CD14-positive monocyte (primary cell): ENCODE measurements at regions not wholly inside any gene's neighbourhood (a gene's known extent, or its start where the extent isn't known, plus 50 kb on each side); places are given as distances from the start of the nearest gene placed in this dataset.

Source experiments
- DNase-seq, 3 donors: peaks; one replicate each; pipeline ENCODE4 v3.0.0-alpha.2; 2011 to 2022
- H2AFZ ChIP-seq: 2 replicates; pipeline ENCODE4 v1.6.0; 2012; ENCODE audit warnings: mild to moderate bottlenecking, low read depth, low read length, inconsistent platforms; ENCODE audit not compliant: insufficient read depth, poor library complexity, severe bottlenecking
- H3K27ac ChIP-seq, 2 donors: 1 replicate in 1 of 2; 2 replicates in 1 of 2; pipeline ENCODE4 v1.5.1; 2012 to 2013; ENCODE audit warnings: low read length in 2 of 2, control low read depth in 1 of 2, inconsistent platforms in 1 of 2, low read depth in 1 of 2, mild to moderate bottlenecking in 1 of 2
- H3K27me3 ChIP-seq, 2 donors: one replicate each; pipeline versions ENCODE4 v1.6.0 to v1.6.1; 2011 to 2013; ENCODE audit warnings: low read length in 2 of 2; ENCODE audit not compliant: control insufficient read depth in 2 of 2, insufficient read depth in 2 of 2
- H3K36me3 ChIP-seq, 2 donors: replicated peaks in 1 of 2; 1 replicate in 1 of 2; 2 replicates in 1 of 2; pipeline versions ENCODE4 v1.5.1 to v1.6.1; 2012 to 2013; ENCODE audit warnings: low read length in 2 of 2, control low read depth in 1 of 2, inconsistent platforms in 1 of 2, mild to moderate bottlenecking in 1 of 2; ENCODE audit not compliant: insufficient read depth in 2 of 2, control insufficient read depth in 1 of 2
- H3K4me1 ChIP-seq, 2 donors: 1 replicate in 1 of 2; 2 replicates in 1 of 2; pipeline versions ENCODE4 v1.5.1 to v1.6.1; 2012 to 2013; ENCODE audit warnings: low read length in 2 of 2, control low read depth in 1 of 2, inconsistent platforms in 1 of 2, mild to moderate bottlenecking in 1 of 2, moderate library complexity in 1 of 2; ENCODE audit not compliant: insufficient read depth in 2 of 2, control insufficient read depth in 1 of 2
- H3K4me2 ChIP-seq: replicated peaks from 2 replicates; pipeline ENCODE3; 2012; ENCODE audit warnings: low read length, moderate library complexity, mild to moderate bottlenecking; ENCODE audit not compliant: poor library complexity, severe bottlenecking; ENCODE audit errors: extremely low read depth
- H3K4me3 ChIP-seq, 3 experiments: fragments of 200-600 bp in 1 of 3; sonication (generic) in 1 of 3; replicated peaks in 1 of 3; 1 replicate in 2 of 3; 2 replicates in 1 of 3; pipeline ENCODE4 v1.5.1; 2011 to 2013; ENCODE audit warnings: low read length in 3 of 3, mild to moderate bottlenecking in 3 of 3, control low read depth in 2 of 3, low read depth in 2 of 3, inconsistent platforms in 1 of 3, moderate library complexity in 1 of 3
- H3K79me2 ChIP-seq: 2 replicates; pipeline ENCODE4 v1.6.0; 2012; ENCODE audit warnings: mild to moderate bottlenecking, control low read depth, inconsistent platforms, low read length, moderate library complexity; ENCODE audit not compliant: insufficient read depth
- H3K9ac ChIP-seq: 2 replicates; pipeline ENCODE4 v1.6.0; 2017; ENCODE audit warnings: low read length, mild to moderate bottlenecking; ENCODE audit not compliant: insufficient read depth, poor library complexity, severe bottlenecking
- H3K9me3 ChIP-seq, 2 donors: replicated peaks in 1 of 2; 1 replicate in 1 of 2; 2 replicates in 1 of 2; pipeline versions ENCODE4 v1.5.1 to v1.6.1; 2012 to 2013; ENCODE audit warnings: low read length in 2 of 2, control low read depth in 1 of 2; ENCODE audit not compliant: control insufficient read depth in 1 of 2, insufficient read depth in 1 of 2
- H4K20me1 ChIP-seq: 2 replicates; pipeline ENCODE4 v1.6.0; 2012; ENCODE audit warnings: mild to moderate bottlenecking, low read length, control low read depth, moderate library complexity; ENCODE audit not compliant: insufficient read depth
- H3K27ac Mint-ChIP-seq, 7 donors: one replicate each; pipeline ENCODE4 v1.8.0; 2020; ENCODE audit warnings: mild to moderate bottlenecking in 7 of 7, mixed read lengths in 7 of 7, moderate library complexity in 6 of 7, inconsistent platforms in 2 of 7
- H3K27me3 Mint-ChIP-seq, 3 donors: one replicate each; pipeline ENCODE4 v1.8.0; 2021 to 2022; ENCODE audit warnings: low read depth in 3 of 3, mild to moderate bottlenecking in 3 of 3, mixed read lengths in 3 of 3, moderate library complexity in 3 of 3, inconsistent platforms in 1 of 3
- H3K36me3 Mint-ChIP-seq, 2 donors: one replicate each; pipeline ENCODE4 v1.8.0; 2020; ENCODE audit warnings: mixed read lengths in 2 of 2, inconsistent platforms in 1 of 2, mild to moderate bottlenecking in 1 of 2
- H3K4me1 Mint-ChIP-seq: one replicate; pipeline ENCODE4 v1.8.0; 2020; ENCODE audit warnings: mild to moderate bottlenecking, mixed read lengths
- H3K4me3 Mint-ChIP-seq, 2 donors: one replicate each; pipeline ENCODE4 v1.8.0; 2020; ENCODE audit warnings: mild to moderate bottlenecking in 2 of 2, mixed read lengths in 2 of 2, moderate library complexity in 1 of 2
- H3K9me3 Mint-ChIP-seq, 7 donors: one replicate each; pipeline ENCODE4 v1.8.0; 2020 to 2022; ENCODE audit warnings: mixed read lengths in 7 of 7, mild to moderate bottlenecking in 6 of 7, moderate library complexity in 6 of 7, inconsistent platforms in 2 of 7
- CTCF ChIP-seq: fragments of 200-600 bp; IDR thresholded peaks from one replicate; pipeline ENCODE4 v1.8.0; 2022; ENCODE audit warnings: antibody characterized with exemption, mild to moderate bottlenecking
- WGBS: methylation state at CpG from one replicate; pipeline ENCODE4 v1.1.5; 2013; ENCODE audit warnings: missing lambda C conversion rate; ENCODE audit not compliant: insufficient coverage; 5-methylcytosine and 5-hydroxymethylcytosine counted together
- intact Hi-C, 2 donors: fragments of 100-400 bp; cut with micrococcal nuclease; formaldehyde crosslinking; loops; one replicate each; pipeline versions ENCODE4 v1.15.0 to v1.15.1; 2023

- intact Hi-C loops = no loop called here
- H3K27ac ChIP-seq = no peak overlapping the region
- WGBS = no CpG with 5 or more reads among the region's 1 CpG
- Mint-ChIP-seq H3K36me3 (no peaks in the 10 kb centered on the region), H3K4me1 (peaks cover 14% of the 10 kb centered on the region), H3K4me3 (no peak overlapping the region), H3K9me3 (peaks cover 0 to 2% (median 0%) of the 10 kb centered on the region in 7 donors), H3K27ac (no peak overlapping the region), H3K27me3 (peaks cover 0 to 1% (median 0%) of the 10 kb centered on the region in 3 donors)
- no peak overlapping the region for H2AFZ ChIP-seq
- no peak overlapping the region for H3K4me2 ChIP-seq
- no peaks in the 10 kb centered on the region for H3K27me3 ChIP-seq
- no peak overlapping the region for H3K9ac ChIP-seq
- H3K4me1 ChIP-seq = peaks cover 6 to 10% of the 10 kb centered on the region in 2 donors
- no peak for TF ChIP-seq CTCF
- no peaks in the 10 kb centered on the region for H3K79me2 ChIP-seq
- H3K36me3 ChIP-seq = no peaks in the 10 kb centered on the region
- no peak for DNase-seq
- no peaks in the 10 kb centered on the region for H3K9me3 ChIP-seq
- no peak overlapping the region for H3K4me3 ChIP-seq
- H4K20me1 ChIP-seq = no peaks in the 10 kb centered on the region
Observed at GRCh38 chr4:155614111-155614762, 52.4 kb upstream of the GUCY1A1 start.

- Histone ChIP-seq H3K9ac (no peak overlapping the region), H4K20me1 (no peaks in the 10 kb centered on the region), H3K4me1 (peaks cover 6 to 10% of the 10 kb centered on the region in 2 donors), H3K79me2 (no peaks in the 10 kb centered on the region), H3K9me3 (no peaks in the 10 kb centered on the region), H3K27ac (no peak overlapping the region), H2AFZ (no peak overlapping the region), H3K27me3 (no peaks in the 10 kb centered on the region), H3K4me2 (no peak overlapping the region), H3K36me3 (no peaks in the 10 kb centered on the region), H3K4me3 (no peak overlapping the region)
- peaks cover 0 to 1% (median 0%) of the 10 kb centered on the region in 3 donors for H3K27me3 Mint-ChIP-seq
- H3K36me3 Mint-ChIP-seq = no peaks in the 10 kb centered on the region
- no peak for DNase-seq
- no peak overlapping the region for H3K27ac Mint-ChIP-seq
- intact Hi-C loops = no loop called here
- 92% methylated on average over 2 of the region's 2 CpGs for WGBS
- no peak for TF ChIP-seq CTCF
- no peak overlapping the region for H3K4me3 Mint-ChIP-seq
- peaks cover 0 to 2% (median 0%) of the 10 kb centered on the region in 7 donors for H3K9me3 Mint-ChIP-seq
- H3K4me1 Mint-ChIP-seq = peaks cover 11% of the 10 kb centered on the region
Observed at GRCh38 chr4:155612074-155612473, 54.6 kb upstream of the GUCY1A1 start.
